IPS-20b (cell line): ENCODE measurements at regions not wholly inside any gene's neighbourhood (a gene's known extent, or its start where the extent isn't known, plus 50 kb on each side); places are given as distances from the start of the nearest gene placed in this dataset.

Source experiments
- H3K27ac ChIP-seq: one replicate; pipeline ENCODE4 v1.5.1; 2013; ENCODE audit warnings: low read length
- H3K27me3 ChIP-seq: 2 replicates; pipeline ENCODE4 v1.6.1; 2013; ENCODE audit warnings: mild to moderate bottlenecking, low read length, inconsistent platforms; ENCODE audit not compliant: insufficient read depth
- H3K36me3 ChIP-seq: 2 replicates; pipeline ENCODE4 v1.6.1; 2013; ENCODE audit warnings: low read depth, mild to moderate bottlenecking, inconsistent platforms, low read length, moderate library complexity; ENCODE audit not compliant: insufficient read depth
- H3K4me1 ChIP-seq: 2 replicates; pipeline ENCODE4 v1.6.1; 2013; ENCODE audit warnings: mild to moderate bottlenecking, control low read depth, inconsistent platforms, low read length, moderate library complexity; ENCODE audit not compliant: insufficient read depth
- H3K4me3 ChIP-seq: 2 replicates; pipeline ENCODE4 v1.5.1; 2013; ENCODE audit warnings: mild to moderate bottlenecking, low read length, inconsistent platforms
- H3K9ac ChIP-seq: 2 replicates; pipeline ENCODE4 v1.6.1; 2013; ENCODE audit warnings: low read depth, mild to moderate bottlenecking, inconsistent platforms, low read length, moderate library complexity
- H3K9me3 ChIP-seq: 2 replicates; pipeline ENCODE4 v1.6.1; 2013; ENCODE audit warnings: mild to moderate bottlenecking, low read depth, low read length, inconsistent platforms; ENCODE audit not compliant: insufficient read depth

DNA sequence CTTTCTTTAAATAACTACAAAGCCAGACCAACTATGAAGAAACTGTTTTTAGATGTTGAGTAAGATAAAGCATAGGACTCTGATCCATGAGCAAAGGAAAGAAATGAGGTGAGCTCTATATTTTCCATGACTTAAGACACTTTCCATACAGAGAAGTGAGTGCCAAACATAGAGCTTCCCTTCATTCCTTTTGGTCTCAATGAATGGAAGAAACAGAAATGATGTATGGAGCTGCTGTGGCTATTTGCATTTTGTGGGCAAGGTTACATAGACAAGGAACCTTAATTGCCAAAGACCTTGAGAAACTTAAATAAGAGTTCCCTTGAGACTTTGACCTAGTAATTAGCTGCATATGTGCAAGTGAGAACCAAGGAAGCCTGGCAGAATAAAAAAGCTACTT, 1152.2 kb downstream of the XPNPEP1 start:
- Histone ChIP-seq H3K9me3 (no peaks in the 10 kb centered on the region), H3K27ac (no peak overlapping the region), H3K36me3 (no peaks in the 10 kb centered on the region), H3K9ac (no peak overlapping the region), H3K27me3 (no peaks in the 10 kb centered on the region), H3K4me3 (no peak overlapping the region), H3K4me1 (no peaks in the 10 kb centered on the region)

DNA sequence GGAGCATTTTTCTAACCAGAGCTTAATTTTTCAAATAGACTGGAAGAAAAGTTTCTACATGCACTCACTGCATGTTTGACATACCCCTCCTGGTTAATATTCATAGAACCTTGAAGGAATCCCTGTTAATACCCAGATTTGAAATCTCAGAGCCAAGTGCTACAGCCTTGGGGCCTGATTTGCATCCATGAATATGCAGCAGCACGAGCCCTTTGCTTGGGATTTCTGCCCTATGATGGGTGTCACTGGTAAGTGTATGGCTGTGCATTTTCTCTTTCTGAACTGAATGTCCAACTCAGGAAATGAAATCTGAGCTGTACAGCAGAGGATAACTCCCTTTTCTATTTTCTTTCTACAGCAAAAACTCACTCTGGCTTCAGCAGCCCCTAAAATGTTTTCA, 1157.5 kb downstream of the XPNPEP1 start:
- no peak overlapping the region for H3K4me3 ChIP-seq
- H3K36me3 ChIP-seq, result no peaks in the 10 kb centered on the region
- H3K27me3 ChIP-seq, result no peaks in the 10 kb centered on the region
- no peak overlapping the region for H3K27ac ChIP-seq
- no peaks in the 10 kb centered on the region for H3K9me3 ChIP-seq
- H3K4me1 ChIP-seq, result no peaks in the 10 kb centered on the region
- no peak overlapping the region for H3K9ac ChIP-seq

DNA sequence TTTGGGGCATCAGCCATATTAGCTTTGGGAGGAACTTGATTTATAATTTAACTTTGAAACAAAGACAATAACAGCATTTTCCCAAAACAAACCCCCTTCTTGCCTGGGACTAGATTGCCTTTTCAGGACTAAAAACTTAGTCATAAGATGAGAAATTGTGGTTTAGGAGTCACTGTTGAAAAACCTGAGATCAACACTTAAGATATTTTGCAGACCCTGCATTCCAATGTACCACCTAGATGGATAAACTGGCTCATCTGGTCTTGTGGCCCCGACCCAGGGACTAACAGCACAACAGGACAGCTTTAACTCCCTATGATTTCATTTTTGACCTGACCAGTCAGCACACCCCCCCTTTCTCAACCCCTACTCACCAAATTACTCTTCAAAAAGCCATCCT, 1165.4 kb downstream of the XPNPEP1 start:
- H3K36me3 ChIP-seq, result no peaks in the 10 kb centered on the region
- no peaks in the 10 kb centered on the region for H3K27me3 ChIP-seq
- H3K4me1 ChIP-seq, result peaks cover 3% of the 10 kb centered on the region; the same call in 1 of the 2 replicates
- H3K27ac ChIP-seq, result no peak overlapping the region
- no peak overlapping the region for H3K4me3 ChIP-seq
- H3K9ac ChIP-seq, result no peak overlapping the region
- no peaks in the 10 kb centered on the region for H3K9me3 ChIP-seq

DNA sequence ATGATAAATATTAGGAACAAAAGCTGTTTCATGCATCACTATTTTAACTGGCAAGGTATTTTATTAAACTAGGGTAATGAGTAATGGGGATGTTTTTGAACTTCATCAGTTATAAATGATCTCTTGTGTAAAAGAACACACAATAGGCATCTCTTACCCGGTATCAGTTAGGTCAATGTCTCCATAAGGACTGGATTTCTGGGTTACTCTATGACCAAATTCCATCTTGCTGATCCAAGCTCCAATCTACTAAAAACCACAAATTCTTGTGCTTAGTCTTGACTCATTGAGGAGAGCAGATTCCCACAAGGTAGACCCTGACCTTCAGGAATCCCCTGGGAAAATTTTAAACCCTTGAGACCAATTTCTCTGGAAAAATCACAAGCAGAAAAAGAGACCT, 1167.7 kb downstream of the XPNPEP1 start:
- H3K4me3 ChIP-seq, result no peak overlapping the region
- no peaks in the 10 kb centered on the region for H3K27me3 ChIP-seq
- H3K9me3 ChIP-seq, result no peaks in the 10 kb centered on the region
- H3K27ac ChIP-seq, result no peak overlapping the region
- H3K9ac ChIP-seq, result no peak overlapping the region
- peaks cover 3% of the 10 kb centered on the region; the same call in 1 of the 2 replicates for H3K4me1 ChIP-seq
- no peaks in the 10 kb centered on the region for H3K36me3 ChIP-seq

DNA sequence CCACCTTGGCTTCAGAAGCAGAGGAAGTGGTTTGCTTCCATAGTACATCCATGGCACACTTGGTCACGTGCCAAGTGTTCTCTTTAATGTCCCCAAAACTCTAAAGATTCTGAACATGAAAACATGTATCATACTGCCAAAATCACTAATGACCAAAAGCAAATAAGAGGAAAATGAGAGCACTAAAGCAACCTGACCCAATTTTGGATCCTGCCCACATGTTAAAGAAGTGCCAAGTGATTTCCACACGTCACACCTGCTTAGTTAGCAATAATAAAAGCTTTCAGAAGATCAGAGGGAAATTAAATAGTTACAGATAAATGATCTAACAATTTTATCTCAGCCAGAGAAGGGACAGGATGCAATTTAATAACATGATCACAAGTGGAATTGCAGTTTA, 1170.0 kb downstream of the XPNPEP1 start:
- Histone ChIP-seq H3K36me3 (no peaks in the 10 kb centered on the region), H3K9ac (no peak overlapping the region), H3K4me3 (no peak overlapping the region), H3K9me3 (no peaks in the 10 kb centered on the region), H3K27me3 (no peaks in the 10 kb centered on the region), H3K4me1 (peaks cover 3% of the 10 kb centered on the region; the same call in 1 of the 2 replicates), H3K27ac (no peak overlapping the region)

DNA sequence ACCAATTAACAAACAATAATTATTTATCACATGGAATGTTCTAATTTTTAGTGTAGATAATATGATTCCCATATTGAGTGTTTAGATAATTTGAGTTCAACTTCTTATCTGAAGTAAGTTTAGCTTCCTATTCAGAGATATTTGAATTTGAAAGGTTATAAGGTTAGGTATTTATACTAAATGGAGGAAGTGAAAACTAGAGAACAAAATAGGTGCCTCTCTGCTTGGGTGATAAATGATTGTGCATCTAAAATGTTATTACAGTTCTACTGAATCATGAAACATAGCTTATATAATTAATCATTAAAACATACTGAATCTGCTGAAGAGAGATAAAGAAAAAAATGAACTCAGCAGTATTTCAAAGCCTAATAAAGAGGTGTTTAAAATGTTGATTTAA, 1174.3 kb downstream of the XPNPEP1 start:
- no peaks in the 10 kb centered on the region for H3K4me1 ChIP-seq
- no peaks in the 10 kb centered on the region for H3K27me3 ChIP-seq
- no peak overlapping the region for H3K27ac ChIP-seq
- H3K9me3 ChIP-seq, result no peaks in the 10 kb centered on the region
- H3K9ac ChIP-seq, result no peak overlapping the region
- H3K36me3 ChIP-seq, result no peaks in the 10 kb centered on the region
- H3K4me3 ChIP-seq, result no peak overlapping the region

DNA sequence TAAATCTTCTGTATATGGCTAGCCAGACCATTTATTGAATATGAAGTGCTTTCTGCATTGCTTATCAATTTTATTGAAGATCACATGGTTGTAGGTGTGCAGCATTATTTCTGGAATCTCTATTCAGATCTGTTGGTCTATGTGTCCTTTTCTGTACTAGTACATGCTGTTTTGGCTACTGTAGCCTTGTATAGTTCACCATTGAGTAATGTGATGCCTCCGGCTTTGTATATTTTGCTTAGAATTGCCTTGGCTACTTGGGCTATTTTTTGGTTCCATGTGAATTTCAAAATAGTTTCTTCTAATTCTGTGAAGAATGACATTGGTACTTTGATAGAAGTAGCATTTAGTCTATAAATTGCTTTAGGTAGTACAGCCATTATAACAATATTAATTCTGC, 1187.2 kb downstream of the XPNPEP1 start:
- no peak overlapping the region for H3K9ac ChIP-seq
- no peaks in the 10 kb centered on the region for H3K27me3 ChIP-seq
- H3K4me1 ChIP-seq, result no peaks in the 10 kb centered on the region
- no peaks in the 10 kb centered on the region for H3K36me3 ChIP-seq
- H3K27ac ChIP-seq, result no peak overlapping the region
- no peak overlapping the region for H3K4me3 ChIP-seq
- H3K9me3 ChIP-seq, result peaks cover 10% of the 10 kb centered on the region; the same call in 1 of the 2 replicates

DNA sequence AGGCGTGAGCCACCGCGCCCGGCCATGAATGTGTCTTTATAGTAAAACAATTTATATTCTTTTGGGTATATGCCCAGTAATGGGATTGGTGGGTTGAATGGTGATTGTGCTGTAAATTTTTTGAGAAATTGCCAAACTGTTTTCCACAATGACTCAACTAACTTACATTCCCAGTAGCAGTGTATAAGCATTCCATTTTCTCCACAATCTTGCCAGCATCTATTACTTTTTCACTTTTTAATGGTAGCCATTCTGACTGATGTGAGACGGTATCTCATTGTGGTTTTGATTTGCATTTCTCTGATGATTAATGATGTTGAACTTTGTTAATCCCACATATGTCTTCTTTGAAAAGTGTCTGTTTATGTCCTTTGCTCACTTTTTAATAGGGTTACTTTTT, 1187.9 kb downstream of the XPNPEP1 start:
- Histone ChIP-seq H3K27me3 (no peaks in the 10 kb centered on the region), H3K36me3 (no peaks in the 10 kb centered on the region), H3K27ac (no peak overlapping the region), H3K4me1 (no peaks in the 10 kb centered on the region), H3K9me3 (peaks cover 10% of the 10 kb centered on the region; the same call in 1 of the 2 replicates), H3K4me3 (no peak overlapping the region), H3K9ac (no peak overlapping the region)

DNA sequence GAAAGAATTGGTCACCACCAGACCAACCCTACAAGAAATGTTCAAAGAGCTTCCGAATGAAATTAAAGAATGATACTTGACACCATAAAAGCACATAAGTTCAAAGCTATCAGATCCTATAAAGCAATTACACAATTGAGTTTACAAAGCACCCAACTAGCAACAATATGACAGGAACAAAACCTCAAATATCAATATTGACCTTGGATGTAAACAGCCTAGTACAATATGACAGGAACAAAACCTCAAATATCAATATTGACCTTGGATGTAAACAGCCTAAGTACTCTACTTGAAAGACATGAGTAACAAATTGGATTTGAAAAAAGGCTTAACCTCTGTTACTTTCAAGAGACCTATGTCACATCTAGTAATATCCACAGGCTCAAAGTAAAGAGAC, 1201.4 kb downstream of the XPNPEP1 start:
- peaks cover 13% of the 10 kb centered on the region; the same call in 1 of the 2 replicates for H3K9me3 ChIP-seq
- no peaks in the 10 kb centered on the region for H3K4me1 ChIP-seq
- no peak overlapping the region for H3K9ac ChIP-seq

DNA sequence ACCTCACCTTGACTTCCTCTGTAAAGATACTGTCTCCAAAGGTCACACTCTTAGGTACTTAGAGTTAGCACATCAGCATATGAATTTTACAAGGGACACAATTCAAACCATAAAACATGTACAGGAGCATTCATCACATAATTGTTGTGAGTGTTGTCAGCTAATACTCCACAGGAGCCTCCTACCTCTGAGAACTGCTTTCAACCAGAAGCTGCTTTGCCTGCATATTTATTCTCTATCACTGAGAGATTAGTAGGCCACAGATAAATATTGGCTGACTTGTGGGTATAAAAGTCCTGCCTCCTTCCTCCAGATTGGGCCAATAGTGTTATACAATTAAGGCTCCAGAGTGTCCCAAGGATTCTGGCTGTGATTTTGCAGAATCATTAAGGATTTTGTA, 1207.0 kb downstream of the XPNPEP1 start:
- Histone ChIP-seq H3K9me3 (peaks cover 26% of the 10 kb centered on the region), H3K36me3 (no peaks in the 10 kb centered on the region), H3K4me3 (no peak overlapping the region)

More for the DNA sequence above, 1201.4 kb downstream of the XPNPEP1 start:
- Histone ChIP-seq H3K27me3 (no peaks in the 10 kb centered on the region), H3K4me3 (no peak overlapping the region), H3K27ac (no peak overlapping the region), H3K36me3 (no peaks in the 10 kb centered on the region)

DNA sequence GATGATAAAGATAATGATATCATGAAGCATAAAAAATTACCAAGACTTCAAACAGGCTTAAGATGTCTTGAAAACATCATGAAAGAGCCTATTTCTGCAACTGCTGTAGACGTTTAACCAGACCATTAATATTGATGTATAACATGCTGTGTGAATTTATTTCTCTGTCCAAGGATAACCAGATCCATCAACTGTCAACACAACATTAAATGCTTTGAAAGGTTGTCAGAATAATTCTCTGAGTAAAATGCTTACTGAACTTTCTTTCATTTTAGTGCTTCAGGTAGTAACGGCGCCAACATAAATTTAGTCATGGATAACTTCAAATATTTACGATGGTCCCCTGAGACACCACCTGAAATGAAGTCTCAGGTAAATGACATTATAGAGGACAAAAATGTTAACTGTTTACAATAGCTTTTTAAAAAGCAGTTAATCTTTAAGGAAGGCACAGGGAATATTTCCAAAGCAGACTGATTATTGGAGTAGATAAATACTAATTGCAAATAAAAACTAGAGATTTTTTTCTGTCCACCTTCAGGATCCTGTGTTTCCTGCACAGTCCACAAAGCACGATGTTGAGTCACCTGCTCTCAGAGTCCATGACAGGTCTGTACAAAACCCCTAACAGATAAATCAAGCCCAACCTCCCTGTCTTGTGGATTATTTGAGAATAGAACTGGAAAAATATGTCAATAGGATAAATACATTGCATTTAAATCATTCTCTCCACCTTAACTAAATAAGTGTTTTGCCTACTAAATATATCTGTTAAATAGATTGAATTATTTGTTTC, 1213.2 kb downstream of the XPNPEP1 start:
- H3K27ac ChIP-seq, result no peak overlapping the region
- no peak overlapping the region for H3K9ac ChIP-seq
- no peaks in the 10 kb centered on the region for H3K27me3 ChIP-seq
- H3K36me3 ChIP-seq, result no peaks in the 10 kb centered on the region
- H3K4me1 ChIP-seq, result no peaks in the 10 kb centered on the region
- H3K9me3 ChIP-seq, result peaks cover 17% of the 10 kb centered on the region
- no peak overlapping the region for H3K4me3 ChIP-seq

More for the DNA sequence above, 1207.0 kb downstream of the XPNPEP1 start:
- Histone ChIP-seq H3K27ac (no peak overlapping the region), H3K4me1 (no peaks in the 10 kb centered on the region), H3K27me3 (no peaks in the 10 kb centered on the region), H3K9ac (no peak overlapping the region)

DNA sequence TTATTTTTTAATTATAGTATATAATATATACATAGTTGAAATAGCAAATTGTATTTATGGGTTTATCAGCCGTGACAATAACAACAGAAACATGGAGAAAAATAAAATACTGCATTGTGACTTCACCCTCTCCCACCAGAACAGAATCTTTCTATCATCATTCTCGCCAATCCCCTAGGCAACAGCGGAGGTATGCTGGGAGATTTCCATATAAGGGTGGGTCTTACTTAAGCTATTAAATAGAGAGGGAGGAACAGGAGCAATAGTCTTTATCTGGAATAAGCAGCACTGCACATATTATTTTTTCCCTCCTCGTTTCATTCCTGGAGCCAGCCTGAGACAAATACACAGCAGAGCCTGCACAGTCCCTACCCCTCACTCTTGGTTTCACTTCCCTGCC, 1214.9 kb downstream of the XPNPEP1 start:
- H3K4me3 ChIP-seq, result no peak overlapping the region
- H3K4me1 ChIP-seq, result no peaks in the 10 kb centered on the region
- H3K36me3 ChIP-seq, result no peaks in the 10 kb centered on the region

More for the DNA sequence above, 1214.9 kb downstream of the XPNPEP1 start:
- Histone ChIP-seq H3K9me3 (peaks cover 8% of the 10 kb centered on the region), H3K27ac (no peak overlapping the region), H3K9ac (no peak overlapping the region), H3K27me3 (no peaks in the 10 kb centered on the region)
